K562 (cell line): ENCODE measurements at regions not wholly inside any gene's neighbourhood (a gene's known extent, or its start where the extent isn't known, plus 50 kb on each side); places are given as distances from the start of the nearest gene placed in this dataset.

Experiments used
- ATAC-seq: fragments of 200-7000 bp; cut with Tn5 transposase; 3 replicates; pipeline ENCODE4 v1.9.1; 2020; ENCODE audit warnings: moderate library complexity
- BruUV-seq: library from RNA; stranded (reverse); fragments of 400-500 nt; replicated peaks from 2 replicates; lab custom pipeline; 2021; lab: Mats Ljungman, UMichigan
- CTCF ChIA-PET: fragments of 300-600 bp; formaldehyde crosslinking; extraction: SDS; loops from one replicate; lab custom pipeline; 2021; ENCODE audit warnings: low intra/inter-chr PET ratio; lab: Yijun Ruan, JAX
- POLR2A ChIA-PET: fragments of 300-600, 350-650 bp; sonication (Branson Sonifier 250); formaldehyde crosslinking; extraction: SDS; loops from one replicate; lab custom pipeline; 2021; ENCODE audit warnings: antibody characterized with exemption, inconsistent platforms; lab: Yijun Ruan, JAX
- DNase-seq, 4 experiments: peaks; one replicate each; pipeline versions ENCODE4 v3.0.0 to v3.0.0-alpha.2; 2011 to 2018; ENCODE audit warnings: low spot score in 3 of 4, mixed read lengths in 3 of 4; ENCODE audit errors: extremely low read depth in 1 of 4
- FAIRE-seq: peaks from 2 replicates; lab custom pipeline; 2011; peaks lifted over from hg19 to GRCh38; lab: Jason Lieb, UNC
- H2AFZ ChIP-seq: 2 replicates; pipeline ENCODE4 v1.6.0; 2011; ENCODE audit warnings: low read depth, low read length, control low read depth, inconsistent platforms
- H3K27ac ChIP-seq: fragments of 200-600 bp; 3 replicates; pipeline ENCODE4 v1.8.0; 2011; ENCODE audit warnings: low read depth, mild to moderate bottlenecking, control low read depth, inconsistent platforms, low read length, moderate library complexity, mixed read lengths; ENCODE audit errors: extremely low read depth
- H3K27me3 ChIP-seq, 2 experiments: fragments of 300-600 bp in 1 of 2; 2 replicates in 1 of 2; 3 replicates in 1 of 2; pipeline versions ENCODE4 v1.6.0 to v1.8.0; 2011; ENCODE audit warnings: inconsistent platforms in 2 of 2, low read length in 2 of 2, mild to moderate bottlenecking in 1 of 2, mixed read lengths in 1 of 2, moderate library complexity in 1 of 2; ENCODE audit not compliant: control insufficient read depth in 2 of 2, insufficient read depth in 2 of 2
- H3K36me3 ChIP-seq: fragments of 300-600 bp; 3 replicates; pipeline ENCODE4 v1.8.0; 2011; ENCODE audit warnings: mild to moderate bottlenecking, low read length, inconsistent platforms; ENCODE audit not compliant: control insufficient read depth, insufficient read depth
- H3K4me1 ChIP-seq, 2 experiments: fragments of 200-600 bp in 1 of 2; replicated peaks in 1 of 2; 2 replicates in 1 of 2; 3 replicates in 1 of 2; pipeline versions ENCODE4 v1.5.1 to v1.8.0; 2011; ENCODE audit warnings: inconsistent platforms in 2 of 2, low read length in 2 of 2, mild to moderate bottlenecking in 1 of 2, mixed read lengths in 1 of 2, moderate library complexity in 1 of 2; ENCODE audit not compliant: control insufficient read depth in 2 of 2, insufficient read depth in 2 of 2
- H3K4me2 ChIP-seq: 2 replicates; pipeline ENCODE4 v1.6.1; 2011; ENCODE audit warnings: low read length, control low read depth, inconsistent platforms, mixed read lengths; ENCODE audit not compliant: insufficient read depth
- H3K4me3 ChIP-seq: fragments of 200-600 bp; sonication (generic), shearing (Covaris generic); 2 replicates; pipeline ENCODE4 v1.5.1; 2016; ENCODE audit warnings: control low read depth, inconsistent platforms
- H3K79me2 ChIP-seq: fragments of 200-600 bp; 3 replicates; pipeline ENCODE4 v1.8.0; 2011; ENCODE audit warnings: low read length, inconsistent platforms; ENCODE audit not compliant: control insufficient read depth, insufficient read depth
- H3K9ac ChIP-seq, 2 experiments: 2 replicates each; pipeline versions ENCODE4 v1.6.0 to v1.6.1; 2011; ENCODE audit warnings: low read depth in 2 of 2, low read length in 2 of 2, control low read depth in 1 of 2, inconsistent platforms in 1 of 2, mild to moderate bottlenecking in 1 of 2, mixed read lengths in 1 of 2; ENCODE audit not compliant: insufficient read depth in 1 of 2
- H3K9me1 ChIP-seq: one replicate; pipeline ENCODE4 v1.6.0; 2011; ENCODE audit warnings: inconsistent platforms, mild to moderate bottlenecking, low read length, moderate library complexity; ENCODE audit not compliant: control insufficient read depth, insufficient read depth
- H3K9me3 ChIP-seq: replicated peaks from 2 replicates; pipeline ENCODE4 v1.5.1; 2011; ENCODE audit warnings: low read depth, low read length, inconsistent platforms; ENCODE audit not compliant: control insufficient read depth, insufficient read depth
- H4K20me1 ChIP-seq: replicated peaks from 2 replicates; pipeline ENCODE4 v1.6.1; 2011; ENCODE audit warnings: low read length, inconsistent platforms, mixed read lengths; ENCODE audit not compliant: control insufficient read depth, insufficient read depth
- CBFB ChIP-seq: sonication (generic); formaldehyde crosslinking; IDR thresholded peaks from 2 replicates; pipeline ENCODE4 v1.4.0; 2020; ENCODE audit warnings: mild to moderate bottlenecking, missing genetic modification reagents
- GTF2A2 ChIP-seq: IDR thresholded peaks from 2 replicates; pipeline ENCODE4 v1.6.1; 2016; ENCODE audit warnings: mild to moderate bottlenecking, missing genetic modification characterization, missing compliant biosample characterization
- HLTF ChIP-seq: fragments of 450-650 bp; IDR thresholded peaks from 2 replicates; pipeline ENCODE4 v1.6.1; 2016
- MBD2 ChIP-seq: sonication (generic); IDR thresholded peaks from 2 replicates; pipeline ENCODE4 v1.6.1; 2016; ENCODE audit warnings: low read depth, borderline replicate concordance
- MYBL2 ChIP-seq, 2 experiments: fragments of 450-650 bp in 1 of 2; sonication (generic) in 1 of 2; formaldehyde crosslinking in 1 of 2; IDR thresholded peaks; 2 replicates each; pipeline versions ENCODE4 v1.6.1 to v1.8.1; 2017 to 2022; ENCODE audit warnings: borderline replicate concordance in 1 of 2, inconsistent platforms in 1 of 2, low read depth in 1 of 2, mild to moderate bottlenecking in 1 of 2, missing genetic modification reagents in 1 of 2, moderate library complexity in 1 of 2
- NR2F6 ChIP-seq: fragments of 450-650 bp; formaldehyde crosslinking; IDR thresholded peaks from 2 replicates; pipeline ENCODE4 v1.4.0; 2020; ENCODE audit warnings: mild to moderate bottlenecking
- TEAD1 ChIP-seq, 2 experiments: fragments of 450-650 bp in 1 of 2; sonication (generic) in 1 of 2; formaldehyde crosslinking; IDR thresholded peaks; 2 replicates each; pipeline versions ENCODE4 v1.4.0 to v1.8.0; 2020 to 2022; ENCODE audit warnings: mild to moderate bottlenecking in 2 of 2, missing genetic modification reagents in 1 of 2
- ZNF311 ChIP-seq: fragments of 250-450 bp; sonication (Bioruptor Pico); IDR thresholded peaks from 2 replicates; pipeline ENCODE4 v1.4.0; 2020; ENCODE audit warnings: mild to moderate bottlenecking, moderate library complexity
- ZSCAN29 ChIP-seq: fragments of 450-650 bp; IDR thresholded peaks from 2 replicates; pipeline ENCODE4 v1.6.1; 2017
- ZZZ3 ChIP-seq: fragments of 450-650 bp; IDR thresholded peaks from 2 replicates; pipeline ENCODE4 v1.6.1; 2016; ENCODE audit warnings: antibody characterized with exemption, mild to moderate bottlenecking, moderate library complexity
- WGBS: fragments of 100-300 bp; shearing (Covaris generic); methylation state at CpG from one replicate; pipeline ENCODE4 v1.1.6; 2016; ENCODE audit warnings: low coverage, mixed read lengths; ENCODE audit not compliant: insufficient coverage; ENCODE audit errors: missing lambda C conversion rate; 5-methylcytosine and 5-hydroxymethylcytosine counted together
- in situ Hi-C: fragments of 300-500 bp; cut with MboI; formaldehyde crosslinking; loops from 4 replicates; pipeline ENCODE4 v1.15.0; 2018; ENCODE audit warnings: inconsistent platforms, mixed read lengths
- intact Hi-C: fragments of 100-400 bp; cut with micrococcal nuclease; formaldehyde crosslinking; loops from 2 replicates; pipeline ENCODE4 v1.14.2; 2022
- TF ChIP-seq, protein P1 (sequence below): IDR thresholded peaks from 2 replicates; pipeline ENCODE4 v1.6.1; 2011; ENCODE audit not compliant: insufficient read length; ENCODE audit errors: extremely low read depth
- TF ChIP-seq, protein P2 (sequence below), 3 experiments: fragments of 200-800 bp in 1 of 3; sonication (Bioruptor generic) in 1 of 3; sonication (generic) in 1 of 3; formaldehyde crosslinking in 1 of 3; IDR thresholded peaks; 2 replicates each; pipeline versions ENCODE4 v1.6.1 to v1.8.0; 2016 to 2022; ENCODE audit warnings: mild to moderate bottlenecking in 2 of 3, missing compliant biosample characterization in 2 of 3, missing genetic modification characterization in 2 of 3, missing genetic modification reagents in 1 of 3
- TF ChIP-seq, protein P3 (sequence below): sonication (generic); formaldehyde crosslinking; IDR thresholded peaks from 2 replicates; pipeline ENCODE4 v1.8.1; 2023; ENCODE audit warnings: mild to moderate bottlenecking, missing genetic modification reagents

DNA sequence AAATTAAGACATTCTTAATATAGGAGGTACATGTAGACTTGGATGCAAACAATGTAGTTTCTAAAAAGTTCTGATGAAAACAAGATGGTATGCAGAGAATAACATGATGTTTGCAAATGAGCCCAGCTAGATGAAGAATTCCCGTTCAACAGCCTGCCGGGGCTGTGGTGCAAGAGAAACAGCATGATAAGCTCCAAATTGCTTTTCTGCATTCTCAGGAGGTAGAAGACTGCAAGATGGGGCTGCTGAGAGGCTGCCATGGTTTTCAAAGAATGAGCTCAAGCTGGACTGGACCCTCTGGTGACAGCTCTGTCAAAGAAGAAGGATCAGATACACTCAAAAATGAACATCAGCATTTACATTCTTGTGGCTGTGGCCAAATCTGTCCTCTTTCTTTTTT, 73.4 kb upstream of the PALS2 start:
- H3K4me3 ChIP-seq: no peak overlapping the region
- 0% methylated on average over 2 of the region's 2 CpGs for WGBS
- no peak overlapping the region for H3K4me2 ChIP-seq
- H3K9ac ChIP-seq: no peak overlapping the region
- H2AFZ ChIP-seq: no peak overlapping the region
- BruUV-seq: no TSS peak
- ATAC-seq: no peak
- in situ Hi-C loops: no loop called here
- H3K27ac ChIP-seq: no peak overlapping the region
- intact Hi-C loops: no loop called here
- FAIRE-seq: no peak
- H3K4me1 ChIP-seq: no peaks in the 10 kb centered on the region
- DNase-seq: no peak
- H4K20me1 ChIP-seq: no peaks in the 10 kb centered on the region
- H3K9me1 ChIP-seq: no peaks in the 10 kb centered on the region
- TF ChIP-seq CBFB (CRISPR knock-in tag) (no peak), TEAD1 (CRISPR knock-in tag; IDR thresholded peaks at IDR 0.05) (no peak), NR2F6 (CRISPR knock-in tag) (no peak), ZNF311 (CRISPR knock-in tag) (no peak)
- TF ChIP-seq, protein P1, sequence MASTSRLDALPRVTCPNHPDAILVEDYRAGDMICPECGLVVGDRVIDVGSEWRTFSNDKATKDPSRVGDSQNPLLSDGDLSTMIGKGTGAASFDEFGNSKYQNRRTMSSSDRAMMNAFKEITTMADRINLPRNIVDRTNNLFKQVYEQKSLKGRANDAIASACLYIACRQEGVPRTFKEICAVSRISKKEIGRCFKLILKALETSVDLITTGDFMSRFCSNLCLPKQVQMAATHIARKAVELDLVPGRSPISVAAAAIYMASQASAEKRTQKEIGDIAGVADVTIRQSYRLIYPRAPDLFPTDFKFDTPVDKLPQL: no peak
- ChIA-PET CTCF (no interaction called here), POLR2A (interaction anchor here (1.2 kb wide), 1 partner anchor 22 kb away, joined by 3 read pairs; no protein-coding TSS in a partner anchor)
- no peaks in the 10 kb centered on the region for H3K79me2 ChIP-seq
- no peaks in the 10 kb centered on the region for H3K36me3 ChIP-seq
- H3K27me3 ChIP-seq: peaks cover 8 to 28% of the 10 kb centered on the region in 2 experiments; a peak in 4 of 5 replicates
- H3K9me3 ChIP-seq: no peaks in the 10 kb centered on the region

DNA sequence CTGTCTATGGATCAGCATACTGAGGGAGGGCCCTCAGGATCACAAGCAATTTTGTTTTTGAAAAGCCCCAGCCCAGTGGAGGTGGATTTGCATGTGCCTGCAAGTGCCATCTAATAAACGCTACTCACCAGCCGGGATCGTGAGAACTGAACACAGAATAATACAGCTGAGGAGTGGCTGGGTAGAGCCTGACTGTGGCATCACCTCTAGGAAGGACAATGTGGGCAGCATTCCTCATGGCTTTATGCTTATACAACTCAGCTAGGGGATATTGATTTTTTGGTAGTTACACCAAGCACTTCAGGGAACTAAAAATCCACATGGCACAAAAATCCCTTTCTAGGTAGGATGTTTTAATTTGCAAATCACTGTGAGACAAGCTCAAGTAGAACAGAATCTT, 72.7 kb upstream of the PALS2 start:
- DNase-seq (no peak), FAIRE-seq (no peak), ATAC-seq (no peak)
- no TSS peak for BruUV-seq
- ChIA-PET POLR2A (no interaction called here), CTCF (no interaction called here)
- intact Hi-C loops: no loop called here
- no peak overlapping the region for H3K4me2 ChIP-seq
- no peak overlapping the region for H3K27ac ChIP-seq
- H2AFZ ChIP-seq: no peak overlapping the region
- in situ Hi-C loops: no loop called here
- no peaks in the 10 kb centered on the region for H3K9me1 ChIP-seq
- 0% methylated on average over 3 of the region's 3 CpGs for WGBS
- H3K36me3 ChIP-seq: no peaks in the 10 kb centered on the region
- H3K27me3 ChIP-seq: peaks cover 8 to 26% of the 10 kb centered on the region in 2 experiments; a peak in 4 of 5 replicates
- H4K20me1 ChIP-seq: no peaks in the 10 kb centered on the region
- no peak overlapping the region for H3K4me3 ChIP-seq
- H3K9me3 ChIP-seq: no peaks in the 10 kb centered on the region
- no peaks in the 10 kb centered on the region for H3K4me1 ChIP-seq
- H3K79me2 ChIP-seq: no peaks in the 10 kb centered on the region
- no peak overlapping the region for H3K9ac ChIP-seq
- TF ChIP-seq ZZZ3 (no peak), HLTF (no peak), MBD2 (no peak), GTF2A2 (tag) (no peak), MYBL2 (IDR thresholded peaks at IDR 0.05; ENCODE audit: low read depth) (no peak), MYBL2 (CRISPR knock-in tag; IDR thresholded peaks at IDR 0.05; ENCODE audit: borderline replicate concordance) (no peak), ZSCAN29 (no peak)
- TF ChIP-seq, protein P2, sequence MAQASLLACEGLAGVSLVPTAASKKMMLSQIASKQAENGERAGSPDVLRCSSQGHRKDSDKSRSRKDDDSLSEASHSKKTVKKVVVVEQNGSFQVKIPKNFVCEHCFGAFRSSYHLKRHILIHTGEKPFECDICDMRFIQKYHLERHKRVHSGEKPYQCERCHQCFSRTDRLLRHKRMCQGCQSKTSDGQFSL (CRISPR knock-in tag; IDR thresholded peaks at IDR 0.05): no peak
- TF ChIP-seq, protein P2 (tag; IDR thresholded peaks at IDR 0.05): no peak
- TF ChIP-seq, protein P3, sequence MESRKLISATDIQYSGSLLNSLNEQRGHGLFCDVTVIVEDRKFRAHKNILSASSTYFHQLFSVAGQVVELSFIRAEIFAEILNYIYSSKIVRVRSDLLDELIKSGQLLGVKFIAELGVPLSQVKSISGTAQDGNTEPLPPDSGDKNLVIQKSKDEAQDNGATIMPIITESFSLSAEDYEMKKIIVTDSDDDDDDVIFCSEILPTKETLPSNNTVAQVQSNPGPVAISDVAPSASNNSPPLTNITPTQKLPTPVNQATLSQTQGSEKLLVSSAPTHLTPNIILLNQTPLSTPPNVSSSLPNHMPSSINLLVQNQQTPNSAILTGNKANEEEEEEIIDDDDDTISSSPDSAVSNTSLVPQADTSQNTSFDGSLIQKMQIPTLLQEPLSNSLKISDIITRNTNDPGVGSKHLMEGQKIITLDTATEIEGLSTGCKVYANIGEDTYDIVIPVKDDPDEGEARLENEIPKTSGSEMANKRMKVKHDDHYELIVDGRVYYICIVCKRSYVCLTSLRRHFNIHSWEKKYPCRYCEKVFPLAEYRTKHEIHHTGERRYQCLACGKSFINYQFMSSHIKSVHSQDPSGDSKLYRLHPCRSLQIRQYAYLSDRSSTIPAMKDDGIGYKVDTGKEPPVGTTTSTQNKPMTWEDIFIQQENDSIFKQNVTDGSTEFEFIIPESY (CRISPR knock-in tag): no peak
